HUES6 (cell line): ENCODE measurements at regions not wholly inside any gene's neighbourhood (a gene's known extent, or its start where the extent isn't known, plus 50 kb on each side); places are given as distances from the start of the nearest gene placed in this dataset.

ENCODE experiments used
- H3K27ac ChIP-seq: 2 replicates; pipeline ENCODE4 v1.7.0; 2013; ENCODE audit warnings: low read depth, mild to moderate bottlenecking, low read length, inconsistent platforms
- H3K27me3 ChIP-seq: 2 replicates; pipeline ENCODE4 v1.6.1; 2013; ENCODE audit warnings: low read length; ENCODE audit not compliant: control insufficient read depth, insufficient read depth
- H3K36me3 ChIP-seq: 2 replicates; pipeline ENCODE4 v1.6.1; 2013; ENCODE audit warnings: low read length; ENCODE audit not compliant: control insufficient read depth, insufficient read depth
- H3K4me1 ChIP-seq: 2 replicates; pipeline ENCODE4 v1.6.1; 2013; ENCODE audit warnings: low read length; ENCODE audit not compliant: control insufficient read depth, insufficient read depth
- H3K4me3 ChIP-seq: 2 replicates; pipeline ENCODE4 v1.5.1; 2013; ENCODE audit warnings: low read depth, low read length
- H3K9ac ChIP-seq: one replicate; pipeline ENCODE4 v1.6.1; 2013; ENCODE audit warnings: mild to moderate bottlenecking, low read length
- H3K9me3 ChIP-seq: 2 replicates; pipeline ENCODE4 v1.6.1; 2013; ENCODE audit warnings: low read depth, low read length; ENCODE audit not compliant: control insufficient read depth, insufficient read depth

DNA sequence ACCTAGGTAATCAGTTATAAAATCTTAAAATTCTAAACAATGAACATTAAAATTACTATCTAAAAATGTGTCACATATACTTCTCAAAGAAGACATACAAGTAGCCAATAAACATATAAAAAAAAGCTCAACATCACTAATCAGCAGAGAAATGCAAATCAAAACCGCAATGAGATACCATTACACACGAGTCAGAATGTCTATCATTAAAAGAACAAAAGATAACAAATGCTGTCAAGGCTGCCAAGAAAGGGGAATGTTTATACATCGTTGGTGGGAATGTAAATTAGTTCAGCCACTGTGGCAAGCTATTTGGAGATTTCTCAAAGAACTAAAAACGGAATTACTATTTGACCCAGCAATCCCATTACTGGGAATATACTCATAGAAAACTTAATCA is 310.3 kb upstream of the EDNRB start:
- H3K27me3 ChIP-seq = no peaks in the 10 kb centered on the region
- no peak overlapping the region for H3K27ac ChIP-seq
- no peak overlapping the region for H3K4me3 ChIP-seq
- H3K4me1 ChIP-seq = no peaks in the 10 kb centered on the region
- H3K9me3 ChIP-seq = no peaks in the 10 kb centered on the region
- no peaks in the 10 kb centered on the region for H3K36me3 ChIP-seq
- no peak overlapping the region for H3K9ac ChIP-seq

DNA sequence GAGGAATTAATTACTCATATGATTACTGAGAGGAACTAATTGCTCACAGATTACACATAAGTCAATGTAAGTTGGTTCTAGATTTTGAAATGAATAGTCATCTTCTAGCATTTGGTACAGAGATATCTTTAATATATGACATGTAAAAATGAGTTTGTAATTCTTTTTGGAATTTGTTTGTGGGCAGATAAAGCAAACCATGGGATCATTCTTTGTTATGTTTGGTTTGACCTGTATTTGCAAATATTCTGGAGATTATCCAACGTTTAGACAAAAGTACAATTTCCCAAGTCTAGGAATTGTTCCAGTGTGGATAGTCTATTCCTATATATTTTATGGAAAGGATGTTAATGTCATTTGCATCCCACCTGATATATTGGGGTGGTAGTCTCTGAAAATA is 309.6 kb upstream of the EDNRB start:
- Histone ChIP-seq H3K27ac (no peak overlapping the region), H3K9ac (no peak overlapping the region), H3K4me3 (no peak overlapping the region), H3K9me3 (no peaks in the 10 kb centered on the region), H3K27me3 (no peaks in the 10 kb centered on the region), H3K4me1 (no peaks in the 10 kb centered on the region), H3K36me3 (no peaks in the 10 kb centered on the region)

DNA sequence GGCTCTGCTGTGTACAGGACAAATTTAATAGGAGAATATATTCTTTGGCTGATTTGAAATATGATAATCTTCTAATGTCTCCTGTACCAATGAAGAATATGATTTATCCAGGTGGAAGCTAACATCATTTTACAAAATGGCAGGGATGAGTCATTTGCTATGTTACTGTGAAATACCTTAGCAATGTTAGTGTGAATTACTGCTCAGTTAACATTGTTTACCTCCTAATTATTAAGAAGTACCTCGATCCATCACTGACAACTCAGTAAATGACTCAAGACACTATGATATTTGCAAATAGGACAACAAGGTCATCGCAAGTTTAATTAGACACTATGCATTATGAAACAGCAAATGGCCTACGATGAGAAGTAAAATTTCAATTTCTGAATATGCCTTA is 309.1 kb upstream of the EDNRB start:
- H3K9ac ChIP-seq = no peak overlapping the region
- no peaks in the 10 kb centered on the region for H3K4me1 ChIP-seq
- H3K27ac ChIP-seq = no peak overlapping the region
- no peaks in the 10 kb centered on the region for H3K9me3 ChIP-seq
- H3K27me3 ChIP-seq = no peaks in the 10 kb centered on the region
- H3K4me3 ChIP-seq = no peak overlapping the region
- H3K36me3 ChIP-seq = no peaks in the 10 kb centered on the region

DNA sequence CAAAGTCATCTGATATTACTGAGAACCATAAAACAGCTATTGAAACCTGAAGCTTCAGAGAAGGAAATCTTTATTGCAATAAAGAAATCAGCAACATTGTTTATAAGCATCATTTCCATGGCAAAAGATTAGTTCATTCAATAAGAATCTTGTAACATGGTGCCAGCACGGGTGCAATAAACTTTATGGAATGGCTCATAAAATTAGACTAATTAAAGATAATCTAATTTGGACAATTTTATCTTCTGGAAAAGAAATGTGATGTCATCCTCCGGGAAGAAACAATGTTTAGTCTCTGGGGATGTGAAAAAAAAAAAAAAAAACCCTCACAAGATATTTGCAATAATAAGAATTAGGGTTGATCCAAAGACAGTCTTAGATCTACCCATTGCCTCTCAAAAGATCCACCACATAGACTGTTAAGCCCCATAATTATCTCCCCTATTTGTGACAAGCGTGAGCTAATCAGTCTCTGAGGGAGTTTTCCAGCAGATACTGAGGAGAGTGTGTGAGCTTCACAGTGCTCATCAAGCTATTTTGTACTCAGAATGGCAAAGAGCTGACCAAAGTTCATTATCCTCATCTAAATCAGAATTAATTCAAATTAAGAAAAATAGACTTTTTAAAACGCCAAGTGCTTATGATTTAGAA is 297.0 kb upstream of the EDNRB start:
- Histone ChIP-seq H3K9me3 (no peaks in the 10 kb centered on the region), H3K4me1 (no peaks in the 10 kb centered on the region), H3K27me3 (no peaks in the 10 kb centered on the region; the same call in 1 of the 2 replicates), H3K36me3 (no peaks in the 10 kb centered on the region), H3K4me3 (no peak overlapping the region), H3K9ac (no peak overlapping the region), H3K27ac (no peak overlapping the region)

DNA sequence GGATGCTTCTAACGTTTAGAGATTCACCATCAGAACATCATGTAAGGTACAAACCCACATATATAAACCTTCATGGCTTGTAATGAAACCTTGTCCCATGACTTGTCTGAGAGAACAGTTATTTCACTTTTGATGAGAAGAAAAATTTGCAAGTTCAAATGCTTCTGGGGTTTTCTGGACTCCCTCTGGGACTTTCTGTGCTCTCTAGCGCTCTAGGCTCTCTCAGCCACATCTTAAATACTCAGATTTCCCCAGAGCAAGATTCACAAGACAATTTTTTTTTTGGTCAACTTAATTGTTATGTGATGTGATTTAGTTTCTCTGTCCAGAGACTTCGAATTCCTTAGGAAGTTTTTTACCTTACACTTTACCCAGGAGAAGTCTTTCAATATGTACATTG is 282.8 kb upstream of the EDNRB start:
- H3K27me3 ChIP-seq = no peaks in the 10 kb centered on the region
- H3K27ac ChIP-seq = no peak overlapping the region
- no peak overlapping the region for H3K4me3 ChIP-seq
- no peaks in the 10 kb centered on the region for H3K9me3 ChIP-seq
- no peaks in the 10 kb centered on the region for H3K4me1 ChIP-seq
- no peaks in the 10 kb centered on the region for H3K36me3 ChIP-seq
- H3K9ac ChIP-seq = no peak overlapping the region

DNA sequence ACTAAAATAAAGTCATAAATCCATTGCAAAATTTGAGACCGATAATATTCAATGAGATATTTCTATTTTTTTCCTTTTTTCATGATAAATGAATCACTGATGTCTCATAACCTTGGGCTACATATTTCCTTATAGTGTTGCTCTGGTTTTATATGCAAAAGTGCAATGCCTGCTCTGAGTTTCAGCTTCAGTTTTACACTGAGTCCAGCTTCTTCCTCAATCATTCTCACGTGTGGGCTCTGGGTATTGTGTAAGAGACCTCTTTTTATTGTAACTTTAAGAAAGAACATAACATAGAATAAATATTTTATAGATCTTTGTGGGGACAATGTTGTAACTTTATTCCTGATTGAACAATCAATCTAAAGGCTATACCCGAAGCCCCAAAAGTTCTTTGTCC is 280.2 kb upstream of the EDNRB start:
- no peaks in the 10 kb centered on the region for H3K27me3 ChIP-seq
- H3K36me3 ChIP-seq = no peaks in the 10 kb centered on the region
- H3K9me3 ChIP-seq = no peaks in the 10 kb centered on the region
- H3K9ac ChIP-seq = no peak overlapping the region
- no peak overlapping the region for H3K27ac ChIP-seq
- H3K4me3 ChIP-seq = no peak overlapping the region
- no peaks in the 10 kb centered on the region for H3K4me1 ChIP-seq

DNA sequence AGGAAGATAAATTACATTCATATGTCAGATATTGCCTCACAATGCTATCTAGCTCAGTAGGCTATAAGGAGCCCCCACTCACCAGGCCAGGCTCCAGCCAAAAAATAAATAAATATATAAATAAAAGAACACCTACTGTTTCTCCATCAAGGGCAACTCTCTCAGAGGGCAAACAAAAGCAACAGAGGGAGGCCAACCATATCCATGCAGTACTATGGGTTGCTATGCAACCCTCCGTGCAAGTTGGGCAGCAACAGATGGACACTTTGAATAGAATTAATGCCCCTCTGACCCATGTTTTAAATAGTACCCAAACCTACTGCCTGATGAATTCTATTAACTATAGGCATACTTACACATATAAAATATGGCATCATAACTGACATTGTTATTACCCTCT is 279.8 kb upstream of the EDNRB start:
- no peak overlapping the region for H3K4me3 ChIP-seq
- no peaks in the 10 kb centered on the region for H3K4me1 ChIP-seq
- H3K27me3 ChIP-seq = no peaks in the 10 kb centered on the region
- H3K36me3 ChIP-seq = no peaks in the 10 kb centered on the region
- no peak overlapping the region for H3K27ac ChIP-seq
- no peak overlapping the region for H3K9ac ChIP-seq
- H3K9me3 ChIP-seq = no peaks in the 10 kb centered on the region

DNA sequence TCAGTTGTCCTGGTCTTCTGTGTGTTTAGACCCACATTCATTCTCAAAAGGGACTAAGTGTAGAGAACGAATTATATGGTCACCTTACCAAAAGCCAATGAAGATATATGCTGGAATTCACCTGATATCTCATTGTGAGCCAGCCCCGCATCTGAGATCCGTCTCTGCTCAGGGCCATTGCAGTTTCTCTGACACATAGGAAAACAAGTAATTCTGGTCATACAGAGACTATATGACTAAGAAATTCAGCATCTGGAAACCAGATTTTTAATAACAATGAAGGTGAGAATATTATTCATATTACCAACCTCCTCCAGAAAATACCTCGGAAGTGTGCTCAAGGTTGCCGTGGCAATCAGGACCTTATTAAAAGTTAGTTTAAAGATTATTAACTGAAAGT is 278.6 kb upstream of the EDNRB start:
- H3K9me3 ChIP-seq = no peaks in the 10 kb centered on the region
- no peak overlapping the region for H3K4me3 ChIP-seq
- H3K9ac ChIP-seq = no peak overlapping the region
- no peaks in the 10 kb centered on the region for H3K36me3 ChIP-seq
- no peak overlapping the region for H3K27ac ChIP-seq
- no peaks in the 10 kb centered on the region for H3K27me3 ChIP-seq
- H3K4me1 ChIP-seq = no peaks in the 10 kb centered on the region

DNA sequence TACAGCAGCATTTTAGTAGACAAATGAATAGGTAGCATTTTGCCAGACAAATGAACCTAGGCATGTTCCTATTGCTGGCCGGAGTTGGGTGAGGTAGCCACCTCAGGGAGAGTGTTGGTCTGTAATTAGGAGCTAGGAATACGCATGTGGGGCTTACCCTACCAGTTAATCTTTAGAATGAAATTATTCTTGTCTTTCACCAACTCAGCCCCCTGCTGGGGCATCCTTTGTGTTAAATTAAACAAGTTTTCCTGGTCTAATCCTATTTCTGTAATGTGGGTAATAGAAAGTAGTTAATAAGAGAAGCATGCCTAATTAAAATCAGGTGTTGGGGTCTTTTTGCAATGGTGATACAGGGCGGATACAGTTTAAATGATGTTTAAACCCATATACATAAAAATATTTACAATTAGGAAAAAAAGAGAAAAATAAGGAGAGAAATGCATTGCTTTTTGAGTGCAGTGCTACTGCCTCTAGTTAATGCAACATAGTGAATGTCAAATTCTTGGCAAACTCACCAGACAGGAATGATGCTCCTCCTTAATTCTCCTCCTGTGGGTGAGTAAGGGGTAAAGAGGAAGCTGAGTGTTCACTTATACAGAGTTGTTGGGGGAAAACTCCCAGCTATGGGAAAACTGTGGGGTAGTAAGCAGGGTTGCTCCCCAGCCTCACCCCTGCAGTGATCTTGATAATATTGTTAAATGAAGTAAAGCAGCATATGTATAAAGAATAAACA is 276.4 kb upstream of the EDNRB start:
- Histone ChIP-seq H3K9ac (no peak overlapping the region), H3K27ac (no peak overlapping the region), H3K4me1 (no peaks in the 10 kb centered on the region), H3K4me3 (no peak overlapping the region), H3K36me3 (no peaks in the 10 kb centered on the region), H3K9me3 (no peaks in the 10 kb centered on the region), H3K27me3 (no peaks in the 10 kb centered on the region)

DNA sequence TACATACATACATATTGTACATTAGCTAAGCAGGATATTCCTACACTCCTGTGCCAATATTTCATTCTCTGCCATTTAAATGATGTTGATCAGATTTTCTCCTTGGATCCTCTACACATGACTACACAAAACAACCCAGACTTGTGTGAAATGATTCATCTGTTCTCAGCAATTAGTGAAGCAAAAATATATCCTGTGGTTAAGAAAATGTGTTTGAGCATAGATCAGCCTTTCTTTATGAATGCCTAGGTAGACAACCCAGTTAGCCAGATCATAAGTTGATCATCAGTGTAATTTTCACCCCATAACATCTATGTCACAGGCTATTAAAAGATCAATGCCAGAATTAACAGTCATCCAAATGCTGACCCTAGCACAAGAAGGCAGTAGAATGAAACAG is 275.2 kb upstream of the EDNRB start:
- Histone ChIP-seq H3K4me1 (no peaks in the 10 kb centered on the region), H3K27ac (no peak overlapping the region), H3K36me3 (no peaks in the 10 kb centered on the region), H3K9me3 (no peaks in the 10 kb centered on the region), H3K4me3 (no peak overlapping the region), H3K27me3 (no peaks in the 10 kb centered on the region), H3K9ac (no peak overlapping the region)

DNA sequence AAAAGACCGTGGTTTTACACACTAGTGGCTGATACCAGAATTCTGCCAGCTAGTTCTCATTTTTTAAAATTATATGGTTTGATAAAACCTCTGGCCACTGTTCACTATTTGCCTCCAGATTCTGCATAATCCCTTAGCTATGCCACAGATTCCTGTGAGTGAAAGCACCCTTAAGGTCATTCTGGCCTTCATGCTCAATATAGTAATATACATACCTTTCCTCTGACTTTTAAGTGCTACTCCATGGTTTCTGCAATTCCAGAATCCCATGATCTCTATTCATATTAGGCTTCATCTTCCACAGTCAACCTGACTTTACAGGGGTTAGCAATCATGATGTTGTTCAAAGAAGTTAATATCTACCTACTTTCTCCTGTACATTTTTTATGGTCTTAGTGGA is 274.1 kb upstream of the EDNRB start:
- H3K4me3 ChIP-seq = no peak overlapping the region
- H3K36me3 ChIP-seq = no peaks in the 10 kb centered on the region
- H3K9me3 ChIP-seq = no peaks in the 10 kb centered on the region
- H3K27me3 ChIP-seq = no peaks in the 10 kb centered on the region
- H3K27ac ChIP-seq = no peak overlapping the region
- H3K9ac ChIP-seq = no peak overlapping the region
- no peaks in the 10 kb centered on the region for H3K4me1 ChIP-seq
